ENCODE measurements at regions not wholly inside any gene's neighbourhood (a gene's known extent, or its start where the extent isn't known, plus 50 kb on each side); places are given as distances from the start of the nearest gene placed in this dataset.

- H3K4me3 ChIP-seq (ENCODE audit: low read depth, low read length) = no peak overlapping the region
- no peak for DNase-seq (ENCODE audit: low read depth, low spot score)
- H3K27me3 ChIP-seq (ENCODE audit: control insufficient read depth, insufficient read depth, low read length) = no peaks in the 10 kb centered on the region
- POLR2A ChIA-PET = no interaction called here
- CTCF ChIA-PET = no interaction called here
- no peak for TF ChIP-seq CTCF (IDR thresholded peaks at IDR 0.05; ENCODE audit: low read depth, low read length)
- H3K27ac ChIP-seq (ENCODE audit: low read depth, low read length) = no peak overlapping the region
- H3K9me3 ChIP-seq (ENCODE audit: control insufficient read depth, insufficient read depth, low read length) = no peaks in the 10 kb centered on the region
Observed at GRCh38 chr15:56798639-56799038, 65.3 kb upstream of the ZNF280D start.

- H3K27me3 ChIP-seq (ENCODE audit: control insufficient read depth, insufficient read depth, low read length) = no peaks in the 10 kb centered on the region
- H3K9me3 ChIP-seq (ENCODE audit: control insufficient read depth, insufficient read depth, low read length) = no peaks in the 10 kb centered on the region
- DNase-seq (ENCODE audit: low read depth, low spot score) = no peak
- H3K4me3 ChIP-seq (ENCODE audit: low read depth, low read length) = no peak overlapping the region
- no peak for TF ChIP-seq CTCF (IDR thresholded peaks at IDR 0.05; ENCODE audit: low read depth, low read length)
- H3K27ac ChIP-seq (ENCODE audit: low read depth, low read length) = no peak overlapping the region
- ChIA-PET POLR2A (no interaction called here), CTCF (no interaction called here)
Observed at GRCh38 chr15:56797720-56798275, 64.5 kb upstream of the ZNF280D start.

GRCh38 chr15:56795502-56795901, 62.2 kb upstream of the ZNF280D start:
- no peak for DNase-seq (ENCODE audit: low read depth, low spot score)
- Histone ChIP-seq H3K27ac (ENCODE audit: low read depth, low read length) (no peak overlapping the region), H3K9me3 (ENCODE audit: control insufficient read depth, insufficient read depth, low read length) (no peaks in the 10 kb centered on the region), H3K27me3 (ENCODE audit: control insufficient read depth, insufficient read depth, low read length) (no peaks in the 10 kb centered on the region), H3K4me3 (ENCODE audit: low read depth, low read length) (no peak overlapping the region)
- TF ChIP-seq CTCF (IDR thresholded peaks at IDR 0.05; ENCODE audit: low read depth, low read length) = no peak
- POLR2A ChIA-PET = no interaction called here
- CTCF ChIA-PET = interaction anchor here (0.7 to 1.8 kb wide), 2 partner anchors 59 to 304 kb away, joined by 3 to 8 read pairs; no protein-coding TSS in a partner anchor

- no peak for DNase-seq (ENCODE audit: low read depth, low spot score)
- Histone ChIP-seq H3K27ac (ENCODE audit: low read depth, low read length) (no peak overlapping the region), H3K9me3 (ENCODE audit: control insufficient read depth, insufficient read depth, low read length) (no peaks in the 10 kb centered on the region), H3K4me3 (ENCODE audit: low read depth, low read length) (no peak overlapping the region), H3K27me3 (ENCODE audit: control insufficient read depth, insufficient read depth, low read length) (no peaks in the 10 kb centered on the region)
- CTCF ChIA-PET = interaction anchor here (0.7 to 1.8 kb wide), 3 partner anchors 11 to 304 kb away, joined by 3 to 8 read pairs (median 3); no protein-coding TSS in a partner anchor
- TF ChIP-seq CTCF (IDR thresholded peaks at IDR 0.05; ENCODE audit: low read depth, low read length) = no peak
- POLR2A ChIA-PET = interaction anchor here (1.0 kb wide), 1 partner anchor 21 kb away, joined by 3 read pairs; no protein-coding TSS in a partner anchor
Observed at GRCh38 chr15:56794553-56795329, 61.4 kb upstream of the ZNF280D start.

- CTCF ChIA-PET = interaction anchor here (0.7 to 1.8 kb wide), 4 partner anchors 11 to 303 kb away, joined by 3 to 8 read pairs (median 3); no protein-coding TSS in a partner anchor
- no peak for TF ChIP-seq CTCF (IDR thresholded peaks at IDR 0.05; ENCODE audit: low read depth, low read length)
- Histone ChIP-seq H3K9me3 (ENCODE audit: control insufficient read depth, insufficient read depth, low read length) (no peaks in the 10 kb centered on the region), H3K27me3 (ENCODE audit: control insufficient read depth, insufficient read depth, low read length) (no peaks in the 10 kb centered on the region), H3K27ac (ENCODE audit: low read depth, low read length) (no peak overlapping the region), H3K4me3 (ENCODE audit: low read depth, low read length) (no peak overlapping the region)
- DNase-seq (ENCODE audit: low read depth, low spot score) = no peak
- POLR2A ChIA-PET = interaction anchor here (1.0 kb wide), 1 partner anchor 21 kb away, joined by 3 read pairs; no protein-coding TSS in a partner anchor
Observed at GRCh38 chr15:56794165-56794552, 60.9 kb upstream of the ZNF280D start.
